ENCODE measurements at regions not wholly inside any gene's neighbourhood (a gene's known extent, or its start where the extent isn't known, plus 50 kb on each side); places are given as distances from the start of the nearest gene placed in this dataset.
"Not testable (repeated sequence)": the region's sequence is repeated elsewhere in the genome, so short reads cannot be mapped to it uniquely, and the experiment has no call there.

DNA sequence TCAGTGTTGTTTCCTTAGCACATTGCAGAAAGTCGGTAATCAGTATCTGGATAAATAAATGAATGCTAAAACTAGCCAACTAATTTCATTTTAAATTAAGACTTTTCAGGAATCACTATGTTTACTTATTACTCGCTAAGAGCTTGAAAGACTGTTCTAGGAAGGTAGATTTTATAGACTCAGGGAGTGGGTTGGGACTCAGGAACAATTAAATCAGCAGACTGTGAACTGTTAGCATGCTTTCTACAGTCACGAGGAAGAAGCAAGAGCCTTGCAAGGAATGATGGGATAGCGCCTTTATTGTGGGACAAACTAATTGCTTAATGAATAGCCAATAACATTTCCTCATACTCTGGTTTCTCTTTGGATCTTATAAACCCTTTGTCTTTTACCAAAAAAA is 183.2 kb upstream of the AADAT start:
- DNase-seq (ENCODE audit: low read depth), result no peak

DNA sequence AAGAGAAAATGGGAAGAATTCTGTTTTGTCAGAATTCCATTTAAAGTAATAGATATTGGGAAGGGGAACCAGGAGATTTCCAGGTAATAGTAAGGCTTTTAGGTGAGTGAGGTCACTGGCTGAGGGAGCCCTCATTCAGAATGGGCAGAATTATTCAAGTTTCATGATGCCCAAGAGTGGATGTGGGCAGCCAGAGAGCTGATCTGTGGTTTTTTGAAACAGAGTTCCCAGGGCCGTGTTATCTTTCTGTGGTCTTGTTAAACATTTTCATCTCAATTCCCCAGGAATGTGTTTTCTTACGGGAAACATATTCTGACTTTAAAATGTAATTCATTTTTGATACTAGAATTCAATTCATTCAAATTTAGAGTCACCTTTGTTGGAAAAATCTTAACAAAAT is 182.0 kb upstream of the AADAT start:
- no peak for DNase-seq (ENCODE audit: low read depth)

DNA sequence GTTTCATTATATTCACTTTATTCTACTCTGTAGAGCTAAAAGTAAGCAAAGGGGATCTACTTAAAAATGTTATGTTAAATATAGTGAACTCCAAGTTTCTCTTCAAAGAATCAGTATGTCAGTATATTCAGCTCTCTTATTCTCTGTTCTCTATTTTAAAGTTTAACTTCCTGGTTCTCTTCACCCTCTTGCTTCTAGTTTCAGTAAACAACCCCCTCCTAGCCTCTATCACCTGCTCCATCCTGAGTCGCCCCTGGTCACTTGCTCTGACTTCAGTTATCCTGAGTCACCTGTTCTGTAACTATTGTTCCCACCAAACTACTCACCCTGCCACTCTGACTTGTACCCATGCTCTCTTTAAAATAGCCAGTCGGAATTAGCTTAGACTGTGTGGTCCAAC is 180.9 kb upstream of the AADAT start:
- no peak for DNase-seq (ENCODE audit: low read depth)

DNA sequence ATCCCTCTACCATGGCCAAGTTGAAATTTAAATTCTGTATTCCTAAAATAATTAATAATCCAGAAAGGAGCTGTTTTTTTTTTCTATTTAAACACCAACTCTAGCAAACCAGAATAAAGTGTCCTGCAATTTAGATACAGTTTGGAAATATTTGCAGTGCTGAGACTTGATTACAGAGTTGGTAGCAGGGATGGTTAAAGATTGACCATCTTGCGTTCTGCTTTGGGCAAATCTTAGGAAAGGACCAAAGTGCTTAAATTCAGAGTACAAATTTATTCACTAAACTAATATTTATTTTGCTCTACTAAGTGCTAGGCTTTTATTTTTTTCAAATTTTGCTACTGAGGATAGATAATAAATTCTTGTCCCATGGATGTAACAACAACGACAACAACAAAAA is 180.2 kb upstream of the AADAT start:
- no peak for DNase-seq (ENCODE audit: low read depth)

DNA sequence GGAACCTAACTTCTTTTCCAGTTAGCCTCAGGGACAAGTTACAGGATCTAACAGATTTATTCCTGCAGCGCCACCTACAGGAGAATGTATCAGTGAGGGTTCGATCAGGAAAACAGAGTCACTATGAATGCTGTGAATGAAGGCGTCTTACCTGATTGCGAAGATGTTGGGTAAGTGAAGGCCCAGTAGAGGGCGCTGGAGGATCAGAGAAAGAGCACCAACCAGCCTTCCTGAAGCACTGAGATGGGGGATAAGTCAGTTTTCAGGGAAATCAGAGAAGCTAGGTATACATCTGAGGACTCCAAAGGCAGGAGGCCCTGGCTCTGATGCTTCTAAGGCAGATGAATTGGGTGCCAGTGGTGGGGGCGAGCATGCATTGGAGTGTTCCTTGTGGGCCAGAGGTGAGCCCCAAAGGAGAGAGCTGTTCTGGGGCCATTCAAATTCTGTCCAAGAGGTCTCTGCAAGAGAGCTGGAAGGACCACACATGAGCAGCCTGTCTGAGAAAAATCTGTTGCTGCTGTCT is 169.9 kb upstream of the AADAT start:
- peak; percentile 12 for DNase-seq (ENCODE audit: low read depth)

DNA sequence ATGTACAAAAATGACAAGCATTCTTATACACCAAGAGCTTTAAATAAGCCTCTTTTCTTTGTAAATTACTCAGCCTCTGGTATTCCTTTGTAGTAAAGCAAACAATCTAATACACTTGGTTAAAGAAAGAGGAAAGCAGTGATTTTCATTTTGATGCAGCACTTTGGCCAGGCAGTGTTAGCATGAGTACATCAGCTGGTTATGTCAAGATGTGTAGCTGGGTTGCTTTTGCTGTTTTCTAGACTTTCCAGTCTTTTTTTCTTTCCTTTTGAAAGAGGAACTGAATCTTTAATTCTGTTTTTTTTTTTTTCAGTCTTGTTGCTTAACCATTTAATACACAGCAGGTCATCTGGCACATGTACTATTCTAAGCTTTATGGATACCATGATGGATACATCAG is 167.1 kb upstream of the AADAT start:
- DNase-seq (ENCODE audit: low read depth), result no peak

DNA sequence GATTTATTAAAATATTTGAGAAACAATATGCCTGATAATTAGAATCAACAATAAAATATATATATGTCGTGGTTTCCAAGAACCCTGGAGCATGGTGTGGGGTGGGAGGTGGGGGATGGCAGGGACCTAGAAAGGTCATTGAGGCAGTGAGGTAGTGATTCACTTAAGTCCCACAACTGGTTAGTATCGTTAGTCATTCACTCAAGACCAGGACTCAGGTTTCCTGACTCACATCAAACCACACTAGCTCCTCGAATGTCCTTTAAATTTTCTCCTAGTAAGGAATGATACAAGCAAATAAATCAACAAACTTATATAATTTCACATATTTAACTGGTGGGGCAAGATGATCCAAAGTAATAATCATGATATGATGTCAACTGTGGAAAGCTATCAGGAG is 158.8 kb upstream of the AADAT start:
- DNase-seq (ENCODE audit: low read depth), result no peak

DNA sequence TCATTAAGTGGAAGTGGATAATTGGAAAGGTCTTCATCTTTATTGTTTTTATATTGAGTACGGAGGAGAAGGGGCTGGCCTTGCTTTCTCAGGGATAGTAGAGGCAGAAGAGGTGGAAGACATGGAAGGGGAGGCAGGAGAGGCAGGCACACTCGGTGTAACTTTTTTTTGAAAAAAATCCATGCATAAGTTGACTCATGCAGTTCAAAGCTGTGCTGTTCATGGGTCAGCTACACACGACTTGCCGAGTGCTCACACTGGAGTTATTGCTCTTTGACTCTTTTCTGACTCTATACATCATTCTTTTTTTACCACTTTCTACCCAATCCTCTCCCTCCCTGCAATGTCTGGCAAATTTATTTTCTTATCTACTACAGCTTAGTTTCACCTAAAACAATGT is 158.3 kb upstream of the AADAT start:
- no peak for DNase-seq (ENCODE audit: low read depth)

DNA sequence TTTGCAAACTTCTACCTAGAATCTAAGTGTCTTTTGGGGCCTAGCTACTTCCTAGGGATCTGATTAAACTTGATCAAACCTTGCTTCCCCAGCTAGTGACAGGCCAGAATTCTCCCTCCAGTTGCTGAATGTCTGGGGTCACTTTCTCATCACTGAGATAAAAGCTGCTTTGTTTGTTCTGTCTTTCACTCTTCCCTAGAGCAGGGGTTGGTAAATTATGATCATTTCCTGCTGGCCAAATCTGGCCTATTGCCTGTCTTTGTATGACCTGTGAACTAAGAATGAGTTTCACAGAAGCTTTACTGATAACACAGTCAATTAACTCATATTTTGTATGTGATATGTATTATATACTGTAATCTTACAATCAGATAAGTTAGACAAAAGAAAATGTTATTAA is 157.8 kb upstream of the AADAT start:
- no peak for DNase-seq (ENCODE audit: low read depth)

DNA sequence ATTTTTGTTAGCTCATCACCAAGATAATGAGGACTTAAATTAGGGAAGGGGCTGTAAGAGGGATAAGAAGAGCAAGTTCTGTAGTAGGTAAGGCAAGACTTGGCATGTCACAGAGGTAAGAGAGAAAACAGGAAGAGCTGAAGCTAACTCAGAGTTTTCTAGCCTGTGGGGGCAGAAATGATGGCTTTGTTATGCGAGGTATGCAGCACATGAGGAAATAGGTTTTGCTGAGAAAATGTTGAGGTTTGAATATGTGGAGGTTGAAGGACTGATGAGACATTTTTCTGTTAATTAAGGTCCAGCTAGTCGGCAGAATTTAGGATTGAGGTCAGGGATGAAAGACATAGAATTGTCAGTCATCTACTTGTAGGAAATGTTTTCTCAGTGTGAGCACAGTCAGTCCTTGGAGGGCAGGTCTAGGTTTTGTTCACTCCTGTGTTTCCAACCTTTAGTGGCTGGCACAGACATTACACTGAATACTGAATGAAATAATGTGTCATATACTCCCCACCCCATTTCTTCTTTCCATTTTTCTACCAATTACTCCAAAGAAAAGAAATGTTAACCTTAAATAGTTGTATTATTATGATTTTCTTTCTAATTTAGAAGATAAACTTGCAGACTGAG is 154.0 kb upstream of the AADAT start:
- DNase-seq (ENCODE audit: low read depth), result no peak

DNA sequence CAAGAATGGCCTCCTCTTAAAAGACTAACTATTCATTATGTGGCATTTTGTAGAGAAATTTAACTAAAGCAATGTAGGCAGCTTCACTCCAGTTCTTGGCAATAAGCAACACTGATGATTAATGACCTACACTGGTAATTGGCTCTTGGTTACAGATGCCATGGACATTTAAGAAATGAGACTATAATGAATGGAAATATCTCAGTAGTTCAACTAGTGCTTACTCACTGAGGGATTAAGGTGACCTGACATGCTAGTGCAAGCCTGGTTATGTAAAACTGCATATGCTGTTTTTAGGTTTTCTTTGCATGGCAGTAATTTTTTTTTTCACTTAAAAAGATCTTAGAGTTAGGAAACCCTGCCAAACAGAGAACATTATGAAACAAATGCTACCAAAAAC is 152.7 kb upstream of the AADAT start:
- DNase-seq (ENCODE audit: low read depth), result no peak

DNA sequence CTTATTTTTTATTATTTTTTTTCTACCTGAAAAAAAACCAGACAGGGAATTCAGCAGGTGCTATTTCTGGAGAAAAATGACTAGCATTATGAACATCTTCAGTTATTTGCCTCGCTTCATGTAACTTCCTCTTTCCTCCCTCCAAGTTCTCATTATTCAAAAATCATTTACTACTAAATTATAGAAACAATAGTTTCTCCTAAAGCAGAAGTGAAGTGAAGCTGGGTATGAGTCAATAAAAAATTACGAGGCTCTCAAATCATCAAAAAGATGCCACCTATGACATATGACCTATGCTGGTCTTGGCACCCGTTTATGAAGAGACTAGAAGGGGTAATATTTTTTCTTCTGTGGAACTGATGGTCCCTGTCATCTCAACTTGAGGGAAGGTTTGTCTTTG is 145.0 kb upstream of the AADAT start:
- no peak for DNase-seq (ENCODE audit: low read depth)

DNA sequence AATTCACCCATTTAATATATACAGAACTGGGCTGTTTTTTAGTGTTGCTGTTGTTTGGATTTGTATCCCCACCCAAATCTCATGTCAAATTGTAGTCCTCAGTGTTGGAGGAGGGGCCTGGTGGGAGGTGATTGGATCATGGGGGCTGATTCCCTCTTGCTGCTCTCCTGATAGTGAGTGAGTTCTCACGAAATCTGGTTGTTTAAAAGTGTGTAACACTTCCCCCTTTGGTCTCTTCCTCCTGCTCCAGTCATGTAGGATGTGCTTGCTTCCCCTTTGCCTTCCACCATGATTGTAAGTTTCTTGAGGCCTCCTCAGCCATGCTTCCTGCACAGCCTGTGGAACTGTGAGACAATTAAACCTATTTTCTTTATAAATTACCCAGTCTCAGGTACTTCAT is 141.6 kb upstream of the AADAT start:
- DNase-seq (ENCODE audit: low read depth), result no peak

DNA sequence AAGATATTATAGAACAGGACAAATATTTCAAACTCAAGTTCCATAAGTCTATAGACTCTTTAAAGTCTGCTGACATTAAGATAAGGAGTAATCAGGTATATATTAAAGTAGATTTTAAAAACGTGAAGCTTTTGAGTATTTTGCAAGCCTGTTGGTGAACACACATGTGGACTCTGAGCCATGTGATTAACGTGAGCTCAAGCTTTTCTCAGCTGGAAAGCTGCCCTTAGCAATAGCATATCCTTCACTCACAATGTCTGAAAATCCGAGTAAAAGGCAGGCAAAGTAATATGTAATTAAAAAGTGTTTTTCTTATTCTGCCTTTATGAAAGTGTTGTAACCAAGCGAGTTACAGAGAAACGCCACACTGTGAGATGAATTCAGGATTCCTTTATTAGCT is 140.5 kb upstream of the AADAT start:
- no peak for DNase-seq (ENCODE audit: low read depth)

DNA sequence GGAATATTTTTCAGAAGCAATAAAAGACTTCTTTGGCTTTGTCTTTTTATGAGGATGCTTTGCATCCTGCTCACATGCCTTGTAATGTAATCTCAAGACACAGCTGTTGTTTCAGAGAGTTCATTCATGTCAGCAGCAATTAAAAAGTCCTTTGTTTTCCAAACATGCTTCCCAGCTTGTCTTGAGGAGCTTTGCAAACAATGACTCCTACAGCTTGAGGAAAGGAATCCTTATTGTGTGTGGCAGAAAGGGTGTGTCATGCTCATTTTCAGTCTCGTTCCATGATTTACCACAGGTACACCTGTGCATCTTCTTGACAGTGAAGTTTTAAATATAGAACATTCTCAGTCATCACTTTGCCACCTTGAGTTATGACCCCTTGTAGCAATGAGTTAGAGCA is 139.2 kb upstream of the AADAT start:
- no peak for DNase-seq (ENCODE audit: low read depth)

DNA sequence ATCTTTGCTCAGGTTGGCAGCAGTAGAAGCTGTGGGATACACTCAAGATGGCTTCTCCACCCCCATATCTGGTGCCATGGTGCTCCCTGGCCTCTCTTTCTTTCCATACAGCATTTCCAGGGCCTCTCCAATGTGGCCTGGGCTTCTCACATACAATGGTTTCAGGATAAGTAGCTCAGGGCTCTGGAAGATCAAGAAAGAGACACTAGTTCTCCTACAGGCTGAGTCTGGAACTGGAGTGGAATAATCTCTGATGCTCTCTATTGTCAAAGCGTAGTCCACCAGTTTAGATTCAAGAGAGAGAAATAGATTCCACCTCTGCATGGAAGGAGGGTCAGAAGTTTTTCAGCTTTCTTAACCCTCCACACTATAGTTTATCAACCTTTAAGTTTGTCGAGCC is 138.2 kb upstream of the AADAT start:
- no peak for DNase-seq (ENCODE audit: low read depth)

DNA sequence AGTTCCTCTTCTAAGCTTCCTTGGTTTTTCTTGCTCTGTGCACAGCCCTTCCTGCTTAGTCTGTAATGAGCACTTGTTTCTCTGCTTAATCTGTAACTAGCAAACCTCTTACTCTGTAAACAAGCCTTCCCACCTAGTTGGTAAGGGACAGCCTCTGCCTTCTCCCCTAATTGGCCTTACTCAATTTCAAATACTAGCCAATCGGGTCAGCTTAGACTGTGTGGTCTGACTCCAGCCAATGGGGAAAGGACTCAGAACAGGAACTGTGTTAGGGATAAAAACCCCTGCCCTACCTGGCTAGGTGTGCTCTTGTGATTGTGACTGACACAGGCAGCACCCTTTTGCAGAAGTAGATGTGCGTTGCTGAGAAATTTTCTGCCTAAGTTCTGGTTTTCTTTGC is 136.5 kb upstream of the AADAT start:
- no peak for DNase-seq (ENCODE audit: low read depth)

DNA sequence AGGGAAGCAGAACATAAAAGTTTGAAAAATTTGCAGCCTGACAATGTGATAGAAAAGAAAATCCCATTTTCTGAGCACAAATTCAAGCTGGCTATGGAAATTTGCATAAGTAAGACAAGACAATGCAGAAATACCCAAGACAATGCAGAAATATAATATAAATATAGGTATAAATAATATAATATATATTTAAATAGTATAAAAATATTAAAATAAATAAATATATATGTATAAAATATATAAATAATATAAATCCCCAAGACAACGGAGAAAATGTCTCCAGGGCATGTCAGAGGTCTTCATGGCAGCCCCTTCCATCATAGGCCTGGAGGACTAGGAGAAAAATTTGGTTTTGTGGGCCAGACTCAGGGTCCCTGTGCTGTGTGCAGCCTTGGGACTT is 125.0 kb upstream of the AADAT start:
- DNase-seq (ENCODE audit: low read depth), result no peak

DNA sequence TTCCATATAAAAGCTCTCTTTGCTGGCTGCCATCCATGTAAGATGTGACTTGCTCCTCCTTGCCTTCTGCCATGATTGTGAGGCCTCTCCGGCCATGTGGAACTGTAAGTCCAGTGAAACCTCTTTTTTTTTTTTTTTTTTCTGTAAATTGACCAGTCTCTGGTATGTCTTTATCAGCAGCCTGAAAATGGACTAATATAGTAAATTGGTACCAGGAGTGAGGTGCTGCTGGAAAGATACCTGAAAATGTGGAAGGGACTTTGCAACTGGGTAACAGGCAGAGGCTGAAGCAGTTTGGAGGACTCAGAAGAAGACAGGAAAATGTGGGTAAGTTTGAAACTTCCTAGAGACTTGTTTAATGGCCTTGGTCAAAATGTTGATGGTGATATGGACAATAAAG is 124.3 kb upstream of the AADAT start:
- DNase-seq (ENCODE audit: low read depth), result no peak

DNA sequence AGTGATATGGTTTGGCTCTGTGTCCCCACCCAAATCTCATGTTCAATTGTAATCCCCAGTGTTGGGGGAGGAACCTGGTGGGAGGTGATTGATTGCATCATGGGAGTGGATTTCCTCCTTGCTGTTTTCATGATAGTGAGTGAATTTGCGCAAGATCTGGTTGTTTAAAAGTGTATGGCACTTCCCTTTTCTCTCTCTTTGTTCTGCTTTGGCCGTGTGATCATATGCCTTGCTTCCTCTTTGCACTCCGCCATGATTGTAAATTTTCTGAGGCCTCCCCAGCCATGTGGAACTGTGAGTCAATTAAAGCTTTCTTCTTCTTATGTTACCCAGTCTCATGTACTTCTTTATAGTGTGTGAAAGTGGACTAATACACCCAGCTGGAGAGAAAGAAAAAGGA is 113.0 kb upstream of the AADAT start:
- DNase-seq (ENCODE audit: low read depth), result no peak

DNA sequence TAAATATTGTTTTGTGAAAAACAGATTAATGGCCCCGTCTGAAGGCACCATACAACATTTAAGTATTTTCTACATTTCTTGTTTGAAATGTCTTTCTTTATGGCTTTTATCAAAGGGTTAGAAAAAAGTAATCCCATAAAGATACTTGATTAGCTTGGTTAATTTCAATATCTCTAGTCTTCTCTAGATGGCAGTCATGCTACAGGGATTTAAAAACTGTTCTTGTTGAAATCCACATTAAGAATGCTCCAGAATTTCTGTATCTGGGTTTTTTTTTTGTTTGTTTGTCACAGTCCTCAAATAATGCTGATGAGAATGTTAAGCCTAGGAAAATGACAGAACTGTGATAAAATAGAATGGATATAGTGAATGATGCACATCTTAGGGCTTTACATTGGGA is 109.0 kb upstream of the AADAT start:
- no peak for DNase-seq (ENCODE audit: low read depth)

DNA sequence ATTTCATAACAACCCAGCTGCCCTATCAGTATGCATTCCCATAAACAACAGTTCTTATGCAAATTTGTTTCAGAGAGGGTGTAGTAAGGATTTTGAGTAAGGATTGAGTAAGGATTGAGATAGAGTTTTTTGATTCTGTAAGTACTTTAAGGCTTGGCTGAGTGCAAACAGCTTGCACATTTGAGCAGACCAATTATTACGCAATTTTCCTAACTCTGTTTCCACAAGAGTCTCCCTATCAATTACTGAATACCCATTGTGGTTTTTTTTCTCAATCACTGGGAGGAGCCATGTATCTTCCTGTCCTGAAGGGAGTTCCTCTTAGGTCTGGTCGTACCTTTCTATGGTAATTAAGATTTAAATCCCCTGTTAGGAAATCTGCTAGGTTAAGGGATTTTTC is 105.0 kb upstream of the AADAT start:
- not testable (repeated sequence) for DNase-seq (ENCODE audit: low read depth)

DNA sequence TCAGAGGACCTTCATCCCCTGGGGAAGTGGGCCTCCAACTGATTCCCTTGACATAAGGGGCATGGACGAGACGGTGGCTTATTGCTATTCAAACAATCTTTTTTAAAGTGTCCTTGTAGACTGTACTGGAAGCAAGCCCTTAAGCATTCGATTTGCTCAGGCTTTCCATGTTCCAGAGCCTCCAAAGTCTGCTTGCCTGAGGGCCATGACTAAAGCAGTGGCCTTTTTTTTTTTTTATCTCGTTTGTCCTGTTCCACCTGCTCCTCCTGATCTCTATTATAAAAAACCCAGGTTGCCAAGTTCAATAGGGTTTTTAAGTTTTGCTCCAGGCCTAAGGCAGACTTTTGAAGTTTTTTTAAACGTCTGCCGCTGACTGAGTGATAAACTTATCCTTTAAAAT is 103.7 kb upstream of the AADAT start:
- DNase-seq (ENCODE audit: low read depth), result no peak

DNA sequence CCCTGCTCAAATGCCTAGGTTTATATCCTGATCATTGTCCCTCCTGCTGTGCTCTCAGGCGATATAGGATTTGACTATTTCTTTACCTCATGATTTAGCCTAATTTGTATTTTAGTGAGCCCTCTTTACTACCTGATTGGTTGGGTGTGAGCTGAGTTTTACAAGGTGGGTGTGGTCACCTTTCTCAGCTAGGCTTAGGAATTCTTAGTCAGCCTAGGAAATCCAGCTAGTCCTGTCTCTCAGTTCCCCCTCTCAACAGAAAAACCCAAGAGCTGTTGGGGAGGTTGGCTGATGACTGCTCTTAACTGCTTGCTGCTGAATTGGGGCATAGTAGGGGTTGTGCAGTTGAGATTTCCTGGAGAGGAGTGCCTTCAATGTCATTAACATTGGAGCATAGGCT is 100.5 kb upstream of the AADAT start:
- no peak for DNase-seq (ENCODE audit: low read depth)

DNA sequence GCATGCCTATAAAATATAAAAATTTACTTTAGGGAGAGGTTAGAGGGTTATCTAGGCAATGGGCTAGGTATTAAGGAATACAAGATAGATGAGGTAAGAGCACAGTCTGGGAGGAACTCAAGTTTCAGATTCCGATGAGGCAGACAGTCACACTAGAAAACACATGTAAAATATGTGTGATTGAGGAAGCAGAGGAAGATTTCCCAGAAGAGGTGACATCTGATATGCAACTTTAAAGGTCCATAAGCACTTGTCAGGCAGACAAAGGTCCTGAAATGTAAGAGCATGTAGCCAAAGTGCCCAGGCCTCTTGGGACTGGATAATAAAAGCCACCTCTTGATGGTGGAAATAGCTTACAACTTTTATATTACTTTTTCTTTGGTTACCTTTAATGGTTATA is 81.1 kb upstream of the AADAT start:
- DNase-seq (ENCODE audit: low read depth), result no peak

Measured in activated T-cell treated with anti-CD3 and anti-CD28 coated beads for 48 hours (primary cell).